GM21360 (cell line): ENCODE measurements at regions not wholly inside any gene's neighbourhood (a gene's known extent, or its start where the extent isn't known, plus 50 kb on each side); places are given as distances from the start of the nearest gene placed in this dataset.

ENCODE experiments used
- ATAC-seq: cut with Tn5 transposase; IDR thresholded peaks from one replicate; pipeline ENCODE4 v1.9.1; 2021; ENCODE audit warnings: mild to moderate bottlenecking, moderate library complexity; ENCODE audit not compliant: unreplicated experiment

DNA sequence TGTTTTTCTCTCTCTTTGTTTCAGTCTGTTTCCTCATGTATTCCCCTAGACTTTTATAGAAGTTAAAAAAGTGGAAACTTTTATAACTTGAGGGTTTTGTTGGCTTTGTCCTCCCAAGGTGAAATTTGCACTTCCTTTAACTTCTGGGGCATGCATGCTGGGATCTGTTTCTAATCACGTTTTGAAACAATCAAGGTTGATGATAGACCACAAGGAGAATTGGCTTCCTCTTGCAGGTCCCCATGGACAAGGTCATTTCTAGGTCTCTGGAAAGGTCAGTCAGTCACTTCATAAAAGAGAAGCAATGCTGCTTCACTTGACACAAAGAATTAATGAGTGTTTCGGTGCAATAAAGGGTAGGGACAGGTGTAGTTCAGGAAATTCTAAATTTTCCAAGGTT is 811.8 kb upstream of the CELF2 start:
- no peak for ATAC-seq

DNA sequence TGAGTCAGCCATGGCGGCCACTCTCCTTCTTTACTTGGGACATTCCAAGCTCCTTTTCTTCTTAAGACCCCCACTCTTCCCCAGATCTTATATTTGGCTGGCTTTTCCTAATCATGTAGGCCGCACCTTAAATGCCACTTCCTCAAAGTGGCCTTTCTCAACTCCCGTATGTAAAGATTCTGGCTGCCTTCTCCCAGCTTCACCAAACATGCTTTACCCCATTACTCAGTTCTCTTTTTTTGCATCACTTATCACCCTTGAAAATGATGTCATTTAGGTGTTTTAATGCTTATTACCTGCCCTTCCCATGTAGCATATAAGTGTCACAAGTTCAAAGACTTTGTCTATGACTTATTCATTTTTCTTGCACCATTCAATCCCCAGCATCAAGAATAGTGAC is 810.1 kb upstream of the CELF2 start:
- no peak for ATAC-seq

DNA sequence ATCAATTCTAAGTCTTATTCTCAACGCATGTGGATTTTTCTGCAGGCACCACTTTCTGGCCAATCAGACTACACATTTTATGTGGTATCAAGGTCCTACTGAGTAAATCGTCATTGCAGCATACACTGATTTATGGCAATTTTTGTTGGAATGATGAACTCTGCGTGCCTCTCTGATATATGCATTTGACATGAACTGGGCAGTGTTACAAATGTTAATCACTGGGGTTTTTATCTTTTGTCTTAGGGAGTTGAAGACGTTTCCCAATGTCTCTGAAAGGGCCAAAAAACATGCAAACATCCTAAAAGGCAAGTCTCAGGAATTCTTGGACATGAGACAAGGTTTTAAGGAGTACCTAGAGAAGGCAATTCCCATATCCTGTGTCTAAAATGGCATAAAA is 809.5 kb upstream of the CELF2 start:
- no peak for ATAC-seq

DNA sequence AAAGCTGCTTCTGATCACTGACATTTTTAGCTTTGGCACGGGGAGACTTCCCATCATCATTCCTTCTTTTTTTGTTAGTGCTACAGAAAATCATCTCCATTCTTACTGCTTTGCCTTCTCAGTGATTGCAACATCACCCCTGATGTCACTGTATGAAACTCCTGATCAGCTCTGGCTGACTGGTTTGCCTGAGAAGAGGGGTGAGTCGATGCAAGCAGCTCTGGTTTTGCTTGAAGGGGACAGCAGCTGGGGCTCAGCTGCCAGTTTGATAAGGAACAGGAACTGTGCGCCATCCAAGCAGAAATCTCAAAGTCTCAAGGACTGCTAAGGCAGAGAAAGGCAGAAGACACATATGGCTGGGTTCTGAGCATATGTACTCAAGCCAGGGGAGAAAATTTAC is 808.5 kb upstream of the CELF2 start:
- ATAC-seq = peak; percentile 76

DNA sequence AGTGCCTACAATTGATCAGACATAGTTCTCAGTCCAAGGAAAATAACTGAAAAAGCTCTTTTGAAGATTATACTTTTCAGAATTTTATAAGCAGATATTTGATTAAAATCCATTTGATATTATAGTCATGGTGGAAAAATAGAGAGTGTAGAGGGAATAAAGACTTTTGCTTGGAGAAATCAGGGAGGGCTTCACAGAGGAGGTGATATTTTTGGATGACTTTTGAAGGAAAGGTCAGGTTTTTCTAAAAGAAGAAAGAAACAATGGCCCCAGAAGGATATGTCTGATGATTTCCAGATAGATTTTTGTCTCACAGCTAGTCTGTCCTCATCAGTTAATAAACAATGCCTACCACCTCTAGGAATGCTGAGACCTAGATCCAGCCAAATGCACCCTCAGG is 806.3 kb upstream of the CELF2 start:
- ATAC-seq = no peak

DNA sequence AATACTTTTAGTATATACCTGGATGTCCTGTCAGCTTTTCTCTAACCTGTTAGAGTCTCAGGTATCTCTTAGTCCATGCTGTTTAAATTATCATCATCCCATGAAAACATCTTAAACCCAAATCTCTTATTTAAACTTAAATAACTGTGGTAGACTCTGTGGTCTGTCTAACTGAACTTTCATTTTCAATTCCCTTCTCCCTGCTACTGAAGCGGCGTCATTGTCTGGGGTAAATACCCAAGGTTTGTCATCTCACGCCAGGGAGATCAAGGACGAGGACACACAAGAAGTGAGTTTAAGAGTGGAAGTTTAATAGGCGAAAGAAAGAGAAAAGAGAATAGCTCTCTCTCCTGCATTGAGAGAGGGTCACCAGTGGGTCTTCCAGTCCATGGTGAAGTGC is 804.4 kb upstream of the CELF2 start:
- ATAC-seq = peak; percentile 83

DNA sequence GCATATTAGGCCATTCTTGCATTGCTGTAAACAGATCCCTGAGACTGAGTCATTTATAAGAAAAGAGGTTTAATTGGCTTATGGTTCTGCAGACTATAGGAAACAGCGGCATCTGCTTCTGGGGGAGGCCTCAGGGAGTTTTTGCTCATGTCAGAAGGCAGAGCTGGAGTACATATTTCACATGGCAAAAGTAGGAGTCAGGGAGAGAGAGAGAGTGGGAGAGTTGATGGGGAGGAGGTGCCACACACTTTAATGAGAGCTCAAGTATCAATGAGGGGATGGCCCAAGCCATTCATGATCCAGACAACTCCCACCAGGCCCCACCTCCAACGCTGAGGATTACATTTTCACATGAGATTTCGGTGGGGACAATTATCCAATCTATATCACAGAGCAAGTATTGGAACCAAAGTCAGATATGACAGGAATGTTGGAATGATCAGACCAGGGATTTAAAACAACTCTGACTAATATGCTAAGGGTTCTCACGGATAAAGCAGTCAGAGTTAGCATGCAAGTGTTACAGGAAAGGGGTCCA is 795.3 kb upstream of the CELF2 start:
- ATAC-seq = no peak

DNA sequence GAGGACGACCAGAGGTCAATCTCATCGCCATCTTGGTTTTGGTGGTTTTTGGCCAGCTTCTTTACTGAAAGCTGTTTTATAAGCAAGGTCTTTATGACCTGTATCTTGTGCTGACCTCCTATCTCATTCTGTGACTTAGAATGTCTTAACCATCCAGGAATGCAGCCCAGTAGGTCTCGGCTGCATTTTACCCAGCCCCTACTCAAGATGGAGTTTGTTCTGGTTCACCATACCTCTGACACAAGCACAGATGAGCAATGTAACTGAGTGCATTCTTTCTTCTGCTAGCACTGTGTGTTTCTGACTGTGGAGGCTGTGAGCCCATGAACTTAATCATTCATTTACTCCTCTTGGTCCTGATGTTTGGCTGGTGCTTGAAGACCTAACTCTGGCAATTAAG is 794.5 kb upstream of the CELF2 start:
- no peak for ATAC-seq

DNA sequence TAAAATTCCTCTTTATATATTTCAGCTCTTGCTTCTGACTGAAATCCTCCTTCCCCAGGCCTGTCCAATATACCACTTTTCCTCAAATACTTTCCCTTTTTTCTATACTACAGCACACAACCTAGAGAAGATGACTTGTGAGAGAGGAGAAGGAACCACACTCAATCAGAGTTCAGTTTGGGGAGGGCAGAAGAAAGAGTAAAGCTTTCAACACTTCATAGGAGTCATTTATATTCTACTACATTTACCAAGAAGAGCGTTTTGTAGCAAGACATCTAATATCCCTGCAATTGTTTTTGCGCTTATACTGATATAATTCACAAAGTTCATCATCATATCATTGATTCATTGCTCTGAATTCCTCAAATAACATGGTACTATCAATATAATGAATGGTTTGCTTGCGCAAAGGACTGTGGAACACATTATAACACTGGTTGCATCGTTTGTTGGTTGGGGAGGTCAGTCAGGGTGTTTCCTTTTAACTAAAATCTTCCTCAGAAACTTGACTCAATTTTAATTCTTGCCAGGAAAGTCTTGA is 792.5 kb upstream of the CELF2 start:
- no peak for ATAC-seq

DNA sequence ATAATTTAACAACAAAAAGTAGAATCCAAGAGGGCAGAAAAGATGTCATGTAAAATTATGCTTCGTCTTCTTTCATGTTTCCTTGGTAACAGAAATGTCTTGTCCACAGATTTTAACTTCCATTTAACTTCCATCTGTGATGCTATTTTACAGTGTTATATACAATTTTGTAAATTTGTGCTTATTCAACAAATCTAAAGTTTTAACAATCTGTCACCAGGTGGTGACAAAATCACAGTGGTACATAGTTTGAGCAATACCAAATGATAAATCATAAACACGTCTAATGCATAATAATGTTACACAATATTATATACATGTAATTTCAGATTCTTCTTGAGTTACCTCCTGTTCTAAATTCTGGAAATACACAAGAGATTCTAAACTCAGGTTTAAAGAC is 784.4 kb upstream of the CELF2 start:
- no peak for ATAC-seq

DNA sequence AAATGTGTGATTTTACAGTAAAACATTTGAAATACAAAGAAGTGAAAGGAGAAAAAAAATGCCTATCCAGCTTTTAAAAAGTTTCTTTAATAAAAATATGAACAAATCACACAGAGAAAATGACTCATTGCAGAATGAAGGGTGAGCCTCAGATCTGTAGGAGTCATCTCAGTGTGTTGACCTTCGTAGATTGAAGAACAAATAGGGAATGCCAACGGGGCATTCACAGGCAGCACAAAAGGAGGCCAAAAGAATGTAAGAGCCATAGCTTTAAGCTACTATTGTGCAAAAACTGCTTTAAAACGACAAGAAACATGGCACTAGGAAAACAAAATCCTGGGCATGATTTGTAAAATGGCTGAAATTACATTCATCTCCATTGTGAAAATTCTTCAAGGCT is 782.7 kb upstream of the CELF2 start:
- no peak for ATAC-seq

DNA sequence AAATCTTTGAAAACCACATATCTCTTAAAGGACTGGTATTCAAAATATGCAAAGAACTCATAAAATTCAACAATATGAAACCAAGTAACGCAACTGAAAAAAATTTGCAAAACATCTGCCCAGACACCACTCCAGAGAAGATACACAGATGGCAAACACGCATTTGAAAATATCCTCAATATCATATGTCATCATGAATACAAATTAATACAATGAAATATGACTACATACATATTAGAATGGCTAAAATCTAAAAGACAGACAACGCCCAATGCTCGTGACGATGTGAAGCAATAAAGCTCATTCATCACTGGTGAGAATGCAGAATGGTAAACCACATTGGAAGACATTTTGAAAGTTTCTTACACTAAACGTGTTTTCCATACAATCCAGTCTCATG is 770.1 kb upstream of the CELF2 start:
- no peak for ATAC-seq

DNA sequence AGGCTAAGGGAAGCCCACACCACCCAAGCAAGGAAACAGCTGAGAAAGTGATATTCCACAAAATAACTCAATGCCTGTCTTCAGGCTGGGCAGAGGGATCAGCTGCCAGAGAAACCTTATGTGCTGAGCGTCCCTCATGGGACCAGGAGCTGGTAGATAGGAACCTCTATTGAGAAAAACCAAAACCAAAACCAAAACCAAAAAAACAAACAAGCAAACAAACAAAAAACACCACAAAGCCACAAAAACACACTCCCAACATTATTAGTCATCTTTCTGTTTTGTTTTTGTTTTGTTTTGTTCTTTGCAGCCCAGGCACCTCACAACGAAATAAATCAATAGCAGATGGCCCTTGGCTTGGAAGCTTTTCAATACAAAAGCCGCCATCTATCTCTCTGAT is 760.8 kb upstream of the CELF2 start:
- no peak for ATAC-seq

DNA sequence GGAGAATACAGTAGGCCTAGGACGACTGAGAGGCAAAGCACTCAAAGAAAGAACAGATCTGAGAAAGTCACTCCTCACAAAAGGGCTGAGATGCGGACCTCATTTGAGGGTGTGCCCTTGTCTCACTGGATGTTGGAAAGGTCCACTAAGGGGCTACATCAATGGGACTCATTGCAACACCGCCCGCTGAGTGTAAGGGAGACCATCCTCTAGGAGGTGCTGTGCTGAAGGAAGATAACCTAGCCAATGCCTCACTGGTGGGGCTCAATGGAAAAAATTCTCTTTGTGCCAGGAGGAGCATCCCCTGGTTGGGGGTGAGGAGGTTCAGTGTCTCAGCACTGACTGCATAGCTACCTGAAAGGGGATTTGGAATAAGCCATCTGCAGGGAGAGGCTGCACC is 758.7 kb upstream of the CELF2 start:
- no peak for ATAC-seq

DNA sequence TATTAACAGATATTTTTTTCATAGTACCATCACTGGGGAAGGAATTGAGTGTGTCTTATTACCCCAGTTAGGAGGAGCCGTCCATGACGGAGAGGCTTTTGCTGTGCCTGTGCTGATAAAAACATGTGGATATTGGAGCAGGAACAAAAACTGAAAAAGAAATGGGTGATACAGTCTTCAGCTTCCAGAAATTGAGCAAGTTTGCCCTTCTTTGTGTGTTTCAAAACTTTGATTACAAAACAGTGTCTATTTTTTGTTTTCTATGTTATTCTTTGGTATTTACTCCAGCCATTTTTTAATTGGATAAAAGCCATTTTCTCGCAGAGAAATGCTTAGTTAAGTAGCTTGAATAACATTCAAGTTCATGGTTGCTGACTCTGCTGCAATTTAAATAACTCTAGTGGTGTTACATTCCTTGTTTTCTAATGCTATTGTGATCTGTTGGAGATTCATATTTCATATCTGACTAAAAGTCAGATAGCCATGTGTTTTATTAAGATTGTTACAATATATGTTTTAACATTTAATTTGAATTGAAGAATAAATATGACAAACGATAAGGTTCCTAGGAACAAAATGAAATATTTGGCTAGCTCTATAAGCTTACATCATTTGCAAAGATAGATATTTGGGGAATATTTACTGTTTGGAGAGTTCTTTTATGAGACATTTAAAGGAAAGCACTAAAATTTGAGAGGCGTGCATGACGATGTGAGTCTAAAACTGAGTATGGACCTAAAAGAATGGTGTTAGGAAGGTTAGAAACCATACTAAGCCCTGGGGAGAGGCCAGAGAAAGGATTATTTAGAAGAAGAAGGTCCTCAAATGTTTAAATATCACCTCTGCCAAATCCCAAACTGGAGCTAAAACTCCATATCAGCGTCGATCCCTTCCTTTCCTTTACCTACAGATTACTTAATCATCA is 747.3 kb upstream of the CELF2 start:
- no peak for ATAC-seq

DNA sequence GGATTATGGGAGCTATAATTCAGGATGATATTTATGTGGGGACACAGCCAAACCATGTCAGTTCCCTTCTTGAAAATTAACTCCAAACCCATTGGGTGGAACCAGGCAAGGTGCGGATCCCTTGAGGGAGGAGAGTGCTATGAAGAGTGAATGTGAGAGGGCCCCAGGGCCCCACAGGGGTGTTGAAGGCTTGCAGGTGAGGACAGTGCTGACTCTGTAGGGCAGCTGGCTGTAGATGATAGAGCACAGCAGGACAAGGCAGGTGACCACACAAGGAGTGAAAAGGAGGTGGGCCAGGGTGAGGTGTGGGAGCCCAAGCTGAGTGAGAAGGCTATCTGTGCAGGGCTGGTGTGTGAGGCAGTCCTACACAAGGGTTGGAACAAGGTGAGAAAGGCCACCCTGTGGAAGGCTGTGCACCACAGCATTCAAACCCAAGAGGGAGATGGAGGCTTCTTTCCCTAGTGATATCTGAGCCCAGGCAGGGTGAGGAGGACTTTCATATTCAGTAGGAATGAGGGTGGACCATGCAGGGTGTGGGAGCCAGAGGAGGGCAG is 746.0 kb upstream of the CELF2 start:
- ATAC-seq = no peak

DNA sequence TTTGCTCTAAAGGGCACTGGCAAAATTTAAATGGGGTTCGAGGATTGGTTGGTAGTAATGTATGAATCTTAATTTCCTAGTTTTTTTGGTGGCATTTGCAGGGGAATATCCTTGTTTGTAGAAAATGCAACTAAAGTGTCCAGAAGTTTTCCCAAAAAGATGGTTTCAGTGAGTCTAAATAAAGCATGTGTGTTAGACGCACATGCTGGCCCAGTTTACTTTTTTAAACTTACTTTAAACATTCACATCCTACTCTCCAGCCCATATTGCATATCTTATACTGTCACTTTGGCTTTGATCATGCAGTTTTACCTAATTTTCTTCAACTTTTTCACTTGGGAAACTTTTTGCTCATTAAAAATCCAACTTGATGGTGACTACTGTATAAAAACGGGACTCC is 744.0 kb upstream of the CELF2 start:
- ATAC-seq = no peak

DNA sequence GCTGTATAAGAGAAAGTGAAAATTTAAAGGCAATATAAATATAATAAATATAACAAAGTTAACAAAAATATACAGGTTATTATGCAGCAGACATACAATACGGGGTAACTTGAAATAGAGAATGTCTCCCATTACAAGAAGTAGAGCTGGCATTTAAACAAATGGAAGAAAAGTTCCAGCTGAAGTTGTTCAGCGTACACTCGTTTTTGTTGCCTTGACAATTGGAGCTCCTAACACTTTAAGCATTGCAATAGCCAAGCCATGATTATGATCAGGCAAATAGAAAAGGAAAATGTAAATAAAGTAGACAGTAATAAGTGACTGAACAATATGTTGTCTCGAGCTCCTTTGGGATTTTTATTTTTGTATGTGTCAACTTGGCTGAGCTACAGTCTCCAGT is 737.8 kb upstream of the CELF2 start:
- ATAC-seq = no peak

DNA sequence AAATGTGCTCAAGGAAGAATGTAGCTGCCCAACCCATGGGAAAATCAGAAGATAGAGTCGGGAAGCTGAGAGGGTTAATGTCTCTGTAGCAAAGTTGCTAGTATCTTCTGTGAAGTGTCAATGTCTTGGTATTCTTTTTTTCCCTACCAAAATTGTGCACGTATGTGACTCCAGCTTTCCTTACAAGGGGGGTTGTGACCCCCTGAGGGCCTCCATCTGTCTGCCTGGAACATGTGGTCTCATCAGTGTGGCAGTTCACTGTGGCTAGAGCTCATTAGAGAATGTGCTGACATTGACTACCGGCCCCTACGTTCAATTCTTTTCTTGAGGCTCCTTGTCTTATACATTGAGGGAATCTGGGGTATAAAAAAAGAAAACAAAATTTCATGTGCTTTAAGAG is 725.2 kb upstream of the CELF2 start:
- no peak for ATAC-seq

DNA sequence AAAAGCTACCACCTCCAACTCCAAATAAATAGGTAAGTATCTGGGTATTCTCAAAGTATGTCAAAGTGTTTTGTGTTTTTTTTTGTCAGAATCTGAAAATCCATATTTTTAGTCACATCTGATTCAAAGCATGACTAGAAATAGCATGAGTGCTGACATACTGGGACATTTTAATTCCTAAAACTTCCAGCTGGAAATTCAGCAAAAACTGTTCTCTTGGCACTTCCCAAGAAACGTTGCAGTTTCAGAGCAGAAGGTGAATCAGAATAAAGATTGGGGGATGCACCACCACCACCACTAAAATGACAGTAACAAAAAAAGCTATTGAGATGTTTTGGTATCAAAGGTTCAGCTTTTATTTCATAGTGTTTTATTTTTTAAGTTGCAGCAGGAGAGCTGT is 724.6 kb upstream of the CELF2 start:
- no peak for ATAC-seq

DNA sequence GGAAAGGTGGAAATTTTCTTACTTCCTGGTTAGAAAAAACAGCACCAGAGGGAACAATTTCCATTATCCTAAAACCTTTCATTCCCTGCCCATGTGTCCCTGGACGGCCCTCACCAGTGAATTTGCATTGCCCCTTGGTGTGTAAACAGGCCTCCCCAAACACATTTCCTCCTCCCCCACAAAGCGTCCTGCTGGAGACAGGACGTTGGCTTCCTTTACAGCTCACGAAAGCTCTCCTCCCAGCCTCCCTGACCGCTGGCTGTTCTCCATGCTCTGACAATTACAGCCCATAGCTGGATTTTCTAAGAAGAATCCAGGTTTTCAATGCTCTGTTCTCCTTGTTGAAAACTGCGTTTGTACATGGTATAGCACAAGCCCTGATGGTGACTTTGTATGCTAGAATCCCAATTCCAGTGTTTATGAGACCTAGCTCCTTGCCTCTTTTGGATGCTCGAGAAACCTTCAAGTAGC is 724.2 kb upstream of the CELF2 start:
- no peak for ATAC-seq
